ENCODE measurements at regions not wholly inside any gene's neighbourhood (a gene's known extent, or its start where the extent isn't known, plus 50 kb on each side); places are given as distances from the start of the nearest gene placed in this dataset.

GRCh38 chr11:36743039-36743438 lies 145.0 kb upstream of the RAG2 start (continued):
- TF ChIP-seq, protein P1, sequence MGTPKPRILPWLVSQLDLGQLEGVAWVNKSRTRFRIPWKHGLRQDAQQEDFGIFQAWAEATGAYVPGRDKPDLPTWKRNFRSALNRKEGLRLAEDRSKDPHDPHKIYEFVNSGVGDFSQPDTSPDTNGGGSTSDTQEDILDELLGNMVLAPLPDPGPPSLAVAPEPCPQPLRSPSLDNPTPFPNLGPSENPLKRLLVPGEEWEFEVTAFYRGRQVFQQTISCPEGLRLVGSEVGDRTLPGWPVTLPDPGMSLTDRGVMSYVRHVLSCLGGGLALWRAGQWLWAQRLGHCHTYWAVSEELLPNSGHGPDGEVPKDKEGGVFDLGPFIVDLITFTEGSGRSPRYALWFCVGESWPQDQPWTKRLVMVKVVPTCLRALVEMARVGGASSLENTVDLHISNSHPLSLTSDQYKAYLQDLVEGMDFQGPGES (IDR thresholded peaks at IDR 0.05): no peak
- TF ChIP-seq DPF2 (IDR thresholded peaks at IDR 0.05) (no peak), EGR1 (IDR thresholded peaks at IDR 0.05; ENCODE audit: borderline replicate concordance in 1 of 2, low read depth in 2 of 2, low read length in 2 of 2) (no peak), BCLAF1 (IDR thresholded peaks at IDR 0.05) (no peak), ESRRA (IDR thresholded peaks at IDR 0.05; ENCODE audit: low read length) (no peak), CBX5 (IDR thresholded peaks at IDR 0.05; ENCODE audit: low read depth) (no peak), FOXM1 (IDR thresholded peaks at IDR 0.05; ENCODE audit: low read depth, low read length) (0 out of 2 replicates have a peak, but pooled peaks have one; percentile 64), KDM1A (IDR thresholded peaks at IDR 0.05; ENCODE audit: borderline replicate concordance) (no peak), ZNF274 (IDR thresholded peaks at IDR 0.05; ENCODE audit: insufficient read depth, insufficient read length) (no peak), ZNF622 (IDR thresholded peaks at IDR 0.05) (no peak), RFX5 (IDR thresholded peaks at IDR 0.05; ENCODE audit: low read depth, low read length) (no peak), MYB (IDR thresholded peaks at IDR 0.05; ENCODE audit: borderline replicate concordance, low read depth, low read length) (no peak), SP1 (IDR thresholded peaks at IDR 0.05; ENCODE audit: low read depth, low read length) (no peak), NRF1 (conservative IDR thresholded peaks at IDR 0.05; ENCODE audit: low read depth, low read length) (no peak), MEF2A (IDR thresholded peaks at IDR 0.05; ENCODE audit: insufficient read depth, low read depth, low read length) (0 out of 2 replicates have a peak, but pooled peaks have one; percentile 75), POLR2AphosphoS5 (IDR thresholded peaks at IDR 0.05; ENCODE audit: low read length) (no peak), KLF5 (IDR thresholded peaks at IDR 0.05; ENCODE audit: partially characterized antibody) (no peak), NBN (IDR thresholded peaks at IDR 0.05) (no peak), JUNB (IDR thresholded peaks at IDR 0.05) (peak; percentile 83), RBBP5 (conservative IDR thresholded peaks at IDR 0.05) (no peak), SREBF1 (IDR thresholded peaks at IDR 0.05; ENCODE audit: low read length) (no peak), POLR2A (IDR thresholded peaks at IDR 0.05; ENCODE audit: low read depth, low read length) (no peak), SMARCA5 (IDR thresholded peaks at IDR 0.05) (no peak), CEBPB (IDR thresholded peaks at IDR 0.05; ENCODE audit: borderline replicate concordance in 1 of 2, low read depth in 2 of 2, low read length in 2 of 2) (no peak), LARP7 (IDR thresholded peaks at IDR 0.05) (no peak), GABPA (IDR thresholded peaks at IDR 0.05; ENCODE audit: low read depth) (0 out of 2 replicates have a peak, but pooled peaks have one; percentile 31)
- TF ChIP-seq, protein P2, sequence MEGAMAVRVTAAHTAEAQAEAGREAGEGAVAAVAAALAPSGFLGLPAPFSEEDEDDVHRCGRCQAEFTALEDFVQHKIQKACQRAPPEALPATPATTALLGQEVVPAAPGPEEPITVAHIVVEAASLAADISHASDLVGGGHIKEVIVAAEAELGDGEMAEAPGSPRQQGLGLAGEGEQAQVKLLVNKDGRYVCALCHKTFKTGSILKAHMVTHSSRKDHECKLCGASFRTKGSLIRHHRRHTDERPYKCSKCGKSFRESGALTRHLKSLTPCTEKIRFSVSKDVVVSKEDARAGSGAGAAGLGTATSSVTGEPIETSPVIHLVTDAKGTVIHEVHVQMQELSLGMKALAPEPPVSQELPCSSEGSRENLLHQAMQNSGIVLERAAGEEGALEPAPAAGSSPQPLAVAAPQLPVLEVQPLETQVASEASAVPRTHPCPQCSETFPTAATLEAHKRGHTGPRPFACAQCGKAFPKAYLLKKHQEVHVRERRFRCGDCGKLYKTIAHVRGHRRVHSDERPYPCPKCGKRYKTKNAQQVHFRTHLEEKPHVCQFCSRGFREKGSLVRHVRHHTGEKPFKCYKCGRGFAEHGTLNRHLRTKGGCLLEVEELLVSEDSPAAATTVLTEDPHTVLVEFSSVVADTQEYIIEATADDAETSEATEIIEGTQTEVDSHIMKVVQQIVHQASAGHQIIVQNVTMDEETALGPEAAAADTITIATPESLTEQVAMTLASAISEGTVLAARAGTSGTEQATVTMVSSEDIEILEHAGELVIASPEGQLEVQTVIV (IDR thresholded peaks at IDR 0.05; ENCODE audit: borderline replicate concordance, partially characterized antibody): no peak
- TF ChIP-seq, protein P3, sequence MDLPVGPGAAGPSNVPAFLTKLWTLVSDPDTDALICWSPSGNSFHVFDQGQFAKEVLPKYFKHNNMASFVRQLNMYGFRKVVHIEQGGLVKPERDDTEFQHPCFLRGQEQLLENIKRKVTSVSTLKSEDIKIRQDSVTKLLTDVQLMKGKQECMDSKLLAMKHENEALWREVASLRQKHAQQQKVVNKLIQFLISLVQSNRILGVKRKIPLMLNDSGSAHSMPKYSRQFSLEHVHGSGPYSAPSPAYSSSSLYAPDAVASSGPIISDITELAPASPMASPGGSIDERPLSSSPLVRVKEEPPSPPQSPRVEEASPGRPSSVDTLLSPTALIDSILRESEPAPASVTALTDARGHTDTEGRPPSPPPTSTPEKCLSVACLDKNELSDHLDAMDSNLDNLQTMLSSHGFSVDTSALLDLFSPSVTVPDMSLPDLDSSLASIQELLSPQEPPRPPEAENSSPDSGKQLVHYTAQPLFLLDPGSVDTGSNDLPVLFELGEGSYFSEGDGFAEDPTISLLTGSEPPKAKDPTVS (IDR thresholded peaks at IDR 0.05; ENCODE audit: low read depth, low read length): no peak

Measured in GM12878 (cell line).